ENCODE measurements at regions not wholly inside any gene's neighbourhood (a gene's known extent, or its start where the extent isn't known, plus 50 kb on each side); places are given as distances from the start of the nearest gene placed in this dataset.

- DNase-seq (ENCODE audit: low spot score) (no peak), ATAC-seq (no peak)
Measured at GRCh38 chr3:110181226-110181625, 843.9 kb upstream of the DPPA4 start.

DNA sequence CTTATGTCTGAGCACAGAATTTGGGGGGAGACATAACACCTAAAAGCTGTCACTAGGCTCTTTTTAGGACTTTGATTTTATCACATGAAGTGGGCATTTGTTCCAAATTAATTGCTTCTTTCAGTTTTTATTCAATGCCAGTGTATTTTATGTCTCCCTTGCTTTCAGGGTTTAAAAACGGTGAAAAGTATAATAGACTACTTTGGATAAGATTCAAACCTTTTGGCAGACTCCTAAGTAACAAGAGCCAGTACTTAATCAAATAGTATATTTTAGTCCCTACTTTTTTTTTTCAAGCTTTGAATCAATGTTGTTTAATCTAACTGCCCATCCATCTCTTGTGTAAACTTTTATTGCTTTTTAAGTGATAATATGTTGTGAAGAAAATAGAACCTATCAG is 847.2 kb upstream of the DPPA4 start:
- no peak for DNase-seq (ENCODE audit: low spot score)
- no peak for ATAC-seq

DNA sequence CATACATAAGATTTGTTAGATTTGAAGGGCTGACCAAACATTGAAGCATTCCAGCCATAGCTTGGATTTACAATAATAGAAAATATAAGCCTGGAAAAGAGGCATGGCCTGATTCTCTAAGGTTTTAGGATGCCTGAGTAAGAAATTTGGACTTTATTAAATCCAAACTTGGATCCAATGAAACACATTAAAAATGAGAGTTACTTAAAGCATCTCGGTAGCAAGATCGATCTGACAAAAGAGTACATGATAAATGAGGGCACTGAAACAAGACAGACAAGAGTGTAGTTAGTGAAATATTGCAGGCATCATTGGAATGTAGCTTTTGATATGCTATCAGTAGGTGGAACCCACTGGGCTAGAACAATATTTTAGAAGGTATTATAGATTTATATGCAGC is 855.7 kb upstream of the DPPA4 start:
- ATAC-seq, result no peak
- no peak for DNase-seq (ENCODE audit: low spot score)

- ATAC-seq, result no peak
Measured at GRCh38 chr3:110198717-110199587, 861.6 kb upstream of the DPPA4 start.

GRCh38 chr3:110199588-110199943 is 862.2 kb upstream of the DPPA4 start:
- ATAC-seq (no peak), DNase-seq (ENCODE audit: low spot score) (no peak)

More at GRCh38 chr3:110198717-110199587, 861.6 kb upstream of the DPPA4 start:
- DNase-seq (ENCODE audit: low spot score), result no peak

DNA sequence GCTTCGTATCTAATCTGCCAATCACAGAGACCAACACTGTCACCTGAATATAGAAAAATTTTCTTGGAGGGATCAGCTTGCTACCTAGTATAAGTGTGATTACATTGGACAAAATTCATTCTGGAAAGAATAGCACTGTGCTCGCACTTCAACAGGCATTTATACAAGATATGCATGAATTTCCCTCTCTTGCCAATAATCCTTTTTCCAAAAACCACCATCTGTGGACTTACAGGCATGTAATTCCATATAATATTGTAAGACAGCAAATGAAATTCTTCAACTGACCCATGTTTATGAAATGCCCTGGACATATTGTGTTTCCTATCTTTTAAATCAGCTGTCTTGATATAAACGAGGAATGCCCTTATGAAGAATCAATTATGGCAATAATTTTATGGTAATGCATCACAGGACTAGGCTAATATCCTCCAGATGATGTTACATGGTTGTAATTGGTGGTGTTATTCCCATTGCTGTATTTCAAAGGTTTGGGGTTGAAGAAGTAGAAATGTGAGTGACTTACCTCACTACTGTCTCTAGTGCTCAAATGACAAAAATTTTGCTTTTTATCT is 861.4 kb upstream of the NECTIN3 start:
- DNase-seq (ENCODE audit: low spot score) (no peak), ATAC-seq (no peak)

DNA sequence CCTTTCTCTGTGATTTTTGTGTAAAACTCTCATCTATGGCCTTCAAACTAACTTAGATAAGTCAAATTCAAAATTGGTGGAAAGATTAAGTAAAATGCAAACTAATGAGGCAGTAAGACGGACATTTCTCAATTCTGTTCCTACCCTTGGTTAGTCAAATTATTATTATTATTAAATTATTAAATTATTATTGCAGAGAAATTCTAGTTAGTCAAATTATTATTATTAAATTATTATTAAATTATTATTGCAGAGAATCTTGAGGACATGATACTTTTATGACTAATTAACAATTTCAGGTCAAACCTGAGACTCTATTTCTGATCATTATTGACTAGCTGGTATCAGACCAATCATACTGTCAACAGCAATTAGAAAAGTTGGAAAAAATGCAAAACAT is 845.0 kb upstream of the NECTIN3 start:
- ATAC-seq, result no peak

GRCh38 chr3:110227991-110228390 is 843.6 kb upstream of the NECTIN3 start:
- DNase-seq (ENCODE audit: low spot score), result no peak
- no peak for ATAC-seq

More for the DNA sequence above, 845.0 kb upstream of the NECTIN3 start:
- DNase-seq (ENCODE audit: low spot score), result no peak

- no peak for DNase-seq (ENCODE audit: low spot score)
- ATAC-seq, result no peak
Measured at GRCh38 chr3:110234831-110235230, 836.8 kb upstream of the NECTIN3 start.

DNA sequence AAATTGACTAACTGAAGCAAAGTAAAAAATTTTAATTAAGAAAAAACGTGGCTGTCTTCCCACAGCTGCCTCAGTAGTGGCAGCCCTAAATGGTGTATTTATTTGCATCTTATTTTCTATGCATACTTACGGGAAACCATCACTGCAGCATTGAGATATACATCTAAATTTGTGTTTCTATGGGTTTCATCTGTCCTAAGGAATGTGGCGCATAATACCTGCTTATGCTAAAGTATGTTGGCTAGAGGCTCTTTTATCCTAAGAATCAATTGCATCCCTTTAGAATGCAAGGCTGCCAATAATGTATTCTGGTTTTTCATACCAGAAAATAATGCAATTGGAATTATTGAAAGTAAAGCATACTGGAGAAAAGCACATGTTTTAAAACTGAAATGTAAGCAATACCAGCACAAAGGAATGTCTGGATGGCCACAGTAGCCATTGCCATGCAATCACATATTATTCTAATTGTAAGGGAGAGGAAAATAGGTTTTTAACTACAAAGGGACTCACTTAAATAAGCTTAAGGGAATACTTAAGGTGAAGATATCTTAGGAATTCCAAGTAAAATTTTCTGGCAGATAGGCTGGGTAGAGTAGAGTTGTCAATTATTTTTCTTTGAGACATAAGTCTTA is 834.5 kb upstream of the NECTIN3 start:
- no peak for DNase-seq (ENCODE audit: low spot score)
- no peak for ATAC-seq

- ATAC-seq, result no peak
- no peak for DNase-seq (ENCODE audit: low spot score)
Measured at GRCh38 chr3:110243081-110243480, 828.5 kb upstream of the NECTIN3 start.

- DNase-seq (ENCODE audit: low spot score) (no peak), ATAC-seq (no peak)
Measured at GRCh38 chr3:110246796-110247376, 824.7 kb upstream of the NECTIN3 start.

DNA sequence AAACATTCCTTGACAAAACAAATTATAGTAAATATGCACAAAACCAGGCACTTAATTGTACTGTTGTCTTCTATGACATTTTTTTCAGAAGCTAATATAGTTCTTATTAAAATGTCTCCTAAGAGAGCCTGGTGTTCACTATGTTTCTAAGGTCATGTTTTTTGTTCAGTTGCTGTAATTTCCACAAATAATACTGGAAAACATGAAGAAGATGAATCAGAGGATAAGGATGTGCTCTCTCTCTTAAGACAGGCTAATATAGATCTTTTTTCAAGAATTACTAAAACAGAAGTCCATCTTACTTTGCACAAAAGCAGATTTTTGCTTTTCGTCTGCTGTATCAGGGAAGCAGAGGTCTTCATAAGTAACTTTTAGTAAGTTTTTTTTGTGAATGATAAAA is 823.0 kb upstream of the NECTIN3 start:
- ATAC-seq (no peak), DNase-seq (ENCODE audit: low spot score) (no peak)

DNA sequence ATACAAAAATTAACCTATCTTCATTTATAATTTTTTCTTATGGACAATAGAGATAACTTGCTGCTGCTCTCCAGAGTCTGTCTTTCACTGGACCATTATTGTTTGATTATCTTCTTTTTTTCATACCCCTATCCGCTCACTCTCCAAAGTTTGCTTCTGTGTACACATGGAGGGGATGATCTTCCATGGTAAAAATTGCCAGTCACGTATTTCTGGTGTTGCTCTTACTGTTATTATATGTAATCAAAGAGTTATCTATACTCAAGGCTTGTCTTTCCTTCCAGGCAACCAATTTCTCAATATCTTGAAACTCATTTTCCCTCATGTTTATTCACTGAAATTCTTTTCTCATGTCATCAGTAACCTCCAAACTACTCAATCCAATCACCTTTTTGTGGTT is 817.8 kb upstream of the NECTIN3 start:
- no peak for ATAC-seq
- DNase-seq (ENCODE audit: low spot score), result no peak

DNA sequence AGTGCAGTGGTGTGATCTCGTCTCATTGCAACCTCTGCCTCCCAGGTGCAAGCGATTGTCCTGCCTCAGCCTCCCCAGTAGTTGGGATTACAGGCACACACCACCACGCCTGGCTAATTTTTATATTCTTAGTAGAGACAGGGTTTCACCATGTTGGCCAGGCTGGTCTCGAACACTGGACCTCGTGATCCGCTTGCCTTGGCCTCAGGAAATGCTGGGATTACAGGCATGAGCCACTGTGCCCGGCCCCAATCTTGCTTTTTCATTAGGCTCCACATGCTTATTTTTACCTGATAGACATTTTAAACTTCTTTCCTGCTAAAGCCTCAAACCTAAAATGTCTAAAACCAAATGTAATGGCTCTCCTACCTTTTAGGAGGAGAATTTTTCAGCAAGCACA is 817.0 kb upstream of the NECTIN3 start:
- no peak for DNase-seq (ENCODE audit: low spot score)
- ATAC-seq, result no peak

GRCh38 chr3:110261141-110261540 is 810.5 kb upstream of the NECTIN3 start:
- ATAC-seq, result no peak
- no peak for DNase-seq (ENCODE audit: low spot score)

- ATAC-seq (no peak), DNase-seq (ENCODE audit: low spot score) (no peak)
Measured at GRCh38 chr3:110262896-110263295, 808.7 kb upstream of the NECTIN3 start.

DNA sequence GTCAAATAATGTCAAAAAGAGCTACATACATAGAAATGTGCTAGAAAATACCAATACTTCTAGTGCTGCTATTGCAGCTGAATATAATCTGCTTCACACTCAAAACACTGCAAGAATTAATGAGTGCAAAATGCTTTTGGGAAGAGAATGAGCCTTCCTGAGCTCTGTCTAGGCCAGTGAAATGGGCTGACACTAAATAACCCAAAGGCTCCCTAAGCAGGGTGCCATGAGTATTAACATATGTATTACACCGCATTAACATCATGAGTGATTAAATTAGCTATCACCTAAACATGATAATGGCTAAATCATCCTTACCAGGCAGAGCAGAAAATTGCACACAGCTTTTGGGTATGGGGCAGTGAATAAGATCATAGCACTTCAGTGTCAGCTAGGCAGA is 806.3 kb upstream of the NECTIN3 start:
- DNase-seq (ENCODE audit: low spot score) (no peak), ATAC-seq (no peak)

- DNase-seq (ENCODE audit: low spot score), result no peak
- ATAC-seq, result no peak
Measured at GRCh38 chr3:110267304-110267845, 804.2 kb upstream of the NECTIN3 start.

GRCh38 chr3:110272525-110272924 is 799.1 kb upstream of the NECTIN3 start:
- DNase-seq (ENCODE audit: low spot score) (no peak), ATAC-seq (no peak)

GRCh38 chr3:110291886-110292501 is 779.6 kb upstream of the NECTIN3 start:
- DNase-seq (ENCODE audit: low spot score) (no peak), ATAC-seq (no peak)

All from left lobe of liver (tissue), 2 donors.